Heart right ventricle (tissue), 16 donors: ENCODE measurements at regions not wholly inside any gene's neighbourhood (a gene's known extent, or its start where the extent isn't known, plus 50 kb on each side); places are given as distances from the start of the nearest gene placed in this dataset.

Experiments
- ATAC-seq, 8 donors: fragments of 200-7000 bp; cut with Tn5 transposase; one replicate each; pipeline ENCODE4 v1.9.1; 2020; ENCODE audit warnings: mild to moderate bottlenecking in 8 of 8, moderate library complexity in 8 of 8, moderate number of reproducible peaks in 1 of 8
- DNase-seq, 2 donors: peaks; one replicate each; pipeline ENCODE4 v3.0.0-alpha.2; 2020
- H3K27ac ChIP-seq, 10 donors: fragments of 200-600 bp; sonication (generic) in 2 of 10; one replicate each; pipeline versions ENCODE4 v1.5.0 to v1.8.0; 2020 to 2022; ENCODE audit warnings: mild to moderate bottlenecking in 3 of 10
- H3K27me3 ChIP-seq, 7 donors: fragments of 200-600 bp; one replicate each; pipeline ENCODE4 v1.8.0; 2021 to 2022; ENCODE audit warnings: mild to moderate bottlenecking in 2 of 7
- H3K36me3 ChIP-seq, 9 donors: fragments of 200-600 bp; sonication (generic) in 1 of 9; one replicate each; pipeline versions ENCODE4 v1.5.0 to v1.8.0; 2020 to 2022; ENCODE audit warnings: mild to moderate bottlenecking in 2 of 9
- H3K4me1 ChIP-seq, 9 donors: fragments of 200-600 bp; sonication (generic) in 1 of 9; one replicate each; pipeline versions ENCODE4 v1.5.0 to v1.8.0; 2020 to 2022; ENCODE audit warnings: mild to moderate bottlenecking in 4 of 9
- H3K4me3 ChIP-seq, 10 donors: fragments of 200-600 bp; sonication (generic) in 2 of 10; one replicate each; pipeline versions ENCODE4 v1.5.0 to v1.8.0; 2020 to 2022; ENCODE audit warnings: mild to moderate bottlenecking in 7 of 10, moderate library complexity in 2 of 10
- H3K9me3 ChIP-seq, 11 donors: fragments of 200-600 bp in 10 of 11; sonication (generic) in 2 of 11; one replicate each; pipeline versions ENCODE4 v1.5.0 to v1.8.0; 2013 to 2022; ENCODE audit warnings: mild to moderate bottlenecking in 2 of 11, control low read depth in 1 of 11, moderate library complexity in 1 of 11
- CTCF ChIP-seq, 9 donors: fragments of 200-600 bp; sonication (generic) in 2 of 9; IDR thresholded peaks; one replicate each; pipeline versions ENCODE4 v1.5.0 to v1.8.0; 2021 to 2022; ENCODE audit warnings: antibody characterized with exemption in 9 of 9, mild to moderate bottlenecking in 5 of 9, moderate library complexity in 1 of 9
- WGBS, 2 donors: extraction: QIAGEN DNeasy Blood & Tissue Kit; methylation state at CpG; one replicate each; pipeline ENCODE4 v1.1.7; 2013; ENCODE audit warnings: inconsistent platforms in 1 of 2; 5-methylcytosine and 5-hydroxymethylcytosine counted together
- intact Hi-C, 10 donors: fragments of 100-400 bp; cut with DNase I; formaldehyde crosslinking; loops; one replicate each; pipeline versions ENCODE4 v1.11.1 to v1.14.2; 2022
- donor health status: Arrhythmogenic right ventricular cardiomyopathy.
- donor health status: ischemic (EF 13 %, LVEDD 7.1; RV severe dilation, severe dysfunction).
- donor health status: healthy with polysubstance abuse.
- donor health status: DM: no; HTN: yes; CAD: no.
- donor health status: DM: no; HTN: no; CAD: no.
- donor health status: ischemic (EF 25% LVEDD 6.9; RV normal size, moderate dysfunction).
- donor health status: ischemic (EF 25% LVEDD 5.7; RV mildly dilated, moderate dysfunction).
- donor health status: healthy.
- donor health status: DM: yes; HTN: yes; CAD: no.
- donor health status: Ischemic cardiomyopathy.
- donor health status: ischemic (EF 35%, LVEDD 5.7; RV mildly dilated, moderate dysfunction).
- donor health status: nonischemic (EF 11% LVEDD 7.7; RV severe dilation, severe dysfunction).
- donor health status: DM: yes; HTN: yes; CAD: no.
- donor health status: PGD.
- donor health status: ischemic (EF 29% LVEDD 5.4; RV normal size, mild dysfunction).
- donor health status: nonischemic (EF 23%, LVEDD 6.1; RV moderate dilation, normal function).

GRCh38 chr11:133787379-133788141, 57.8 kb downstream of the SPATA19 start:
- peak overlapping the region in 8 of 10 donors; percentile 4 to 43 (median 30) for H3K4me3 ChIP-seq
- no peak overlapping the region for H3K27ac ChIP-seq
- no peaks in the 10 kb centered on the region for H3K9me3 ChIP-seq
- peak; percentile 58 to 92 (median 78) for ATAC-seq
- H3K36me3 ChIP-seq, result no peaks in the 10 kb centered on the region
- WGBS, 2 donors, result 10 to 11% methylated on average over 47 of the region's 47 CpGs
- no peak for TF ChIP-seq CTCF (IDR thresholded peaks at IDR 0.05)
- intact Hi-C loops, result no loop called here
- DNase-seq, result peak in 1 of 2 donors; percentile 64
- H3K27me3 ChIP-seq, result peaks cover 4 to 62% (median 31%) of the 10 kb centered on the region in 7 donors
- peaks cover 0 to 7% (median 0%) of the 10 kb centered on the region in 9 donors for H3K4me1 ChIP-seq

- no peak overlapping the region for H3K27ac ChIP-seq
- peaks cover 4 to 56% (median 31%) of the 10 kb centered on the region in 7 donors for H3K27me3 ChIP-seq
- ATAC-seq (no peak), DNase-seq (no peak)
- H3K9me3 ChIP-seq, result no peaks in the 10 kb centered on the region
- TF ChIP-seq CTCF (IDR thresholded peaks at IDR 0.05), result no peak
- peaks cover 0 to 7% (median 0%) of the 10 kb centered on the region in 9 donors for H3K4me1 ChIP-seq
- intact Hi-C loops, result no loop called here
- H3K4me3 ChIP-seq, result no peak overlapping the region
- H3K36me3 ChIP-seq, result no peaks in the 10 kb centered on the region
- 65 to 72% methylated on average over 10 of the region's 10 CpGs for WGBS, 2 donors
These were observed 59.4 kb downstream of the SPATA19 start for GRCh38 chr11:133785795-133786340.

GRCh38 chr11:133784359-133784758, 61.0 kb downstream of the SPATA19 start:
- no peak overlapping the region for H3K4me3 ChIP-seq
- 90 to 93% methylated on average over 6 of the region's 6 CpGs for WGBS, 2 donors
- no peak for TF ChIP-seq CTCF (IDR thresholded peaks at IDR 0.05)
- peaks cover 4 to 54% (median 28%) of the 10 kb centered on the region in 7 donors for H3K27me3 ChIP-seq
- H3K4me1 ChIP-seq, result peaks cover 0 to 7% (median 0%) of the 10 kb centered on the region in 9 donors
- intact Hi-C loops, result no loop called here
- DNase-seq (no peak), ATAC-seq (no peak)
- no peaks in the 10 kb centered on the region for H3K36me3 ChIP-seq
- H3K27ac ChIP-seq, result no peak overlapping the region
- H3K9me3 ChIP-seq, result no peaks in the 10 kb centered on the region

GRCh38 chr11:133782116-133782725, 63.1 kb downstream of the SPATA19 start:
- H3K4me3 ChIP-seq, result no peak overlapping the region
- DNase-seq (no peak), ATAC-seq (no peak)
- intact Hi-C loops, result no loop called here
- H3K36me3 ChIP-seq, result no peaks in the 10 kb centered on the region
- WGBS, 2 donors, result 91% methylated on average over 33 to 37 of the region's 37 CpGs
- no peak for TF ChIP-seq CTCF (IDR thresholded peaks at IDR 0.05)
- H3K27me3 ChIP-seq, result peaks cover 0 to 46% (median 6%) of the 10 kb centered on the region in 7 donors
- H3K27ac ChIP-seq, result no peak overlapping the region
- H3K4me1 ChIP-seq, result no peaks in the 10 kb centered on the region
- peaks cover 0 to 2% (median 0%) of the 10 kb centered on the region in 11 donors for H3K9me3 ChIP-seq
